Pulmonary artery endothelial cell (primary cell): ENCODE measurements at regions not wholly inside any gene's neighbourhood (a gene's known extent, or its start where the extent isn't known, plus 50 kb on each side); places are given as distances from the start of the nearest gene placed in this dataset.

Source experiments
- DNase-seq: peaks from one replicate; pipeline ENCODE4 v3.0.0-alpha.2; 2011; ENCODE audit warnings: low read depth, low spot score

GRCh38 chr2:3959372-3959771 lies 256.0 kb downstream of the DCDC2C start:
- no peak for DNase-seq

GRCh38 chr2:3960106-3960505 lies 256.7 kb downstream of the DCDC2C start:
- no peak for DNase-seq

GRCh38 chr2:3962719-3963118 lies 259.3 kb downstream of the DCDC2C start:
- DNase-seq, result no peak

DNA sequence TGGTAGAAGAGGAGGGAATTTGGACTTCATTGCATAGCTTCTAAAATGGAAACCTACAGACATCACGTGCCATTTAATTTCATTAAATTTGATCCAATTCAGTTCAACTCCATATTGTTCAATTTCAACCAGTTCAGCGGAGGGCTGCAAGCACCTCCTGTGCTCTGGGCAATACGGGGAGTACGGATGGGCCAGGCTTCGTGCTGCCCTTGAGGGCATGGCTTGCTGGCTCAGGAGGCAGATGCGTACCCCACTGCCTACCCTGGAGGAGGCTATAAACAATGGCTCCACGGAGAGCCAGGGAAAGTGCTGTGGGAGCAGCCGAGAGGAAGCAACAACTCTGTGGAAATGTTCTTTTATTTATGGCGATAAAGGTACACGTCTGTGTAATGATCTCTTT lies 261.8 kb downstream of the DCDC2C start:
- no peak for DNase-seq

- DNase-seq, result no peak
Observed at GRCh38 chr2:3965953-3966352, 262.6 kb downstream of the DCDC2C start.

DNA sequence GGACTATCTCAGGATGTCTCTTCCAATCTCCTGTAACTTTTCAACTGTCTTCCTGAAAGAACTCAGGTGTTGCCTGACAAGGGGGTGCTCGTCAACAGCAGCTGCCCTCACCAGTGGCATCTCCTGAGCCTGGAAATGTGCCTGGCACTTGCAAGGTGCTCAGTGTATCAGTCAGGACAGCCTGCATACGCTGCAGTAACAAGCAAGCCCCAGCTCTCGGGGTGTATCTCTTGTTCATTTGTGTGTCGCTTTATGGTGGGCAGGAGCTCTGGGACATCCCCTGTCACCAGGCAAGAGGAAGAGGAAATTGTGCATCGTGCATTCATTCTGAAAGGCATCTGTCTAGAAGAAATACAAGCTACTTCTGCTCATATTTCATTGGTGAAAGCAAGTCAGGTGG lies 263.1 kb downstream of the DCDC2C start:
- no peak for DNase-seq

DNA sequence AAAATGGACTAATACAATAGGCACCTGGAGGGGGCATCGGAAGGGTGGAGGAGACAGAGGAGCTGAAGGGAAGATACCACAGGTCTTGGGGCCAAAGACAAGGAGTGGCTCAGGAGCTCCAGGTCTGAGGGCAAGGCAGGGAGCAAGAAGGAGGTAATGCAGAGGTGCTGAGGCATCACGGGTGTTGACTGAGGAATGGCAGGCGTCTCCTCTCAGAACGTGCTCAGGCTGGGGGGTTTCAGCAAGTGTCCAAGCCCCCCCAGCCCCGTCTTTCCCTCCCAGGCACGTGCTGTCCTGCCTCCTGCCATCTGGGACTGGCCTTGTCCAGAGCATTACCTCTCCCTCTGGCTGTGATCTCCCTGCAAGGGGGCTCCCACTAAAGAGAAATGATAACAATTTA lies 265.4 kb downstream of the DCDC2C start:
- DNase-seq, result no peak

DNA sequence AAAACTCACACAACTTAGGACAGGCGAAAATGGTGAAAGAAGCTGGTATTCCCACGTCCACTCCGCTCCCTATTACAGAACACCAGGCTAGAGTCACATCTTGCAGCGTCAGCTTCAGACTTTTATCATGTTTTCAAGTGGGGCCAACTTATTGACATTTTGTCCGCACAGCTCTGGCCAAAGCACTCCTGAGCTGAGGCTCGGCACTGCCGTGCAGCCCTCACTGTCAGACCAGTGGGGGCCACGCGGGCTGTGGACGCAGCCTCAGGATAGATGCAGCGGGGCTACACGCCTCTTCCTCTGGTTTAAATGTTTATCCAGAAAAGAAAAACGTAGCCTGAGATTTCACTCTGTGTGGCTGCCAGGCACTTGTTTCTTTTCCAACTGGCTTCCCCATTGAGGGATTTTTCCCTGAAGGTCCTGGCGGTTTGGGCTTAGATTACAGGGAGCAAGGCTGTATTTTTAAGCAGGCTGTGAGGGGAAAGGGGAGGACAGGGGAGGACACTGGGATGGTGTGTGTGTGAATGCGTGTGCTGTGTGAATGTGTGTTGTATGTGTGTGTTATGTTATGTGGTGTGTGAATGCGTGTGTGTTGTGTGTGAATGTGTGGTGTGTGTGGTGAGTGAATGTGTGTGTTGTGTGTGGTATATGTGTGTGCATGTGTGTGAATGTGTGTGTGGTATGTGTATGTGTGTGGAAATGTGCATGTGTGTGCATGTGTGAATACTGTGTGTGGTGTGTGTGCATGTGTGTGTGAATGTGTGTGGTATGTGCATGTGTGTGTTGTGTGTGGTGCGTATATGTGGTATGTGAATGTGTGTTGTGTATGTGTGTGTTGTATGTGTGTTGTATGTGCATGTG lies 267.6 kb downstream of the DCDC2C start:
- no peak for DNase-seq

- no peak for DNase-seq
Observed at GRCh38 chr2:3971652-3972192, 268.3 kb downstream of the DCDC2C start.

GRCh38 chr2:3972377-3972776 lies 269.0 kb downstream of the DCDC2C start:
- DNase-seq, result no peak

DNA sequence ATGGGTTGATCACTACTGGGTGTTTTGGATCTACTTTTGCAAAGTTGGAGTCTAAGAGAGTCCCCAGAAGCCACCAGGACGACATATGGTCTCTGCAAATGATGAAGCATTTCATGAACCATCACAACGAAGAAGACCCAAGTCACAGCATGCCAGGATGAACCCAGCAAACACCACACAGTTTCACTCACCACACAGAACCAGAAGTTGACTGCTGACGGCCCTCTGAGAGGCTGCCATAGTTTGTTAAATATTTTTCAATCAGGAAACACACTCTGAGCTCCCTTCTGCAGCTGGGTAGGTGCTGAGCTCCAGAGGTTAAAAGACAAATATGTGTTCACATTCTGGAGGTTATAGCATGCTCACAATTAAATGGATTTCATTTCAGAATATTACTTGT lies 271.4 kb downstream of the DCDC2C start:
- DNase-seq, result no peak

DNA sequence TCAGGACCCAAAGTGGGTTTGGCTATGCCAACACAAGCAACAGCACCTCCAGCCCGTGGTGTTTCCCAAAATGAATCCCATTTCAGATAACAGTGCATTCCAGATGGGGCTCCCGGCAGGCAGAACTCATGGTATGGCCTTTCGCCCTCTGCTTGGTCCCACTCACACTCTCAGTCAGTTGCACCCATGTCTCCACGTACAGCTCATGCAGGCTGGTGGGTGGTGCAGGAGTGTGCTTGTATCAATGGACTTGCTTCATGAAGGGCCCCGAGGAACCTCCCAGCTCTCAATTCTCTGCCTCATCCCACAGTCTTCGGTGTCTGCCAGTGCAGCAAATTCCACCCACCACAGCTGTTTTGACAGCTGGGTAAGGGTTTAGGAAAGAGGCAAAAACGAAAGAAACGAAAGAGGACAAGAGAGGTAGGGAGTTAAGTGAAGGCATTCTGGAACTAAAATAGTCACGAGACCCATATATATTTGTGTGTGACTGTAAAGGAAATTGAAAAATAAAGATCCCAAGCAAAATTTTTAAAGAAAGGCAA lies 278.1 kb downstream of the DCDC2C start:
- no peak for DNase-seq

GRCh38 chr2:3982160-3982559 lies 278.8 kb downstream of the DCDC2C start:
- no peak for DNase-seq

DNA sequence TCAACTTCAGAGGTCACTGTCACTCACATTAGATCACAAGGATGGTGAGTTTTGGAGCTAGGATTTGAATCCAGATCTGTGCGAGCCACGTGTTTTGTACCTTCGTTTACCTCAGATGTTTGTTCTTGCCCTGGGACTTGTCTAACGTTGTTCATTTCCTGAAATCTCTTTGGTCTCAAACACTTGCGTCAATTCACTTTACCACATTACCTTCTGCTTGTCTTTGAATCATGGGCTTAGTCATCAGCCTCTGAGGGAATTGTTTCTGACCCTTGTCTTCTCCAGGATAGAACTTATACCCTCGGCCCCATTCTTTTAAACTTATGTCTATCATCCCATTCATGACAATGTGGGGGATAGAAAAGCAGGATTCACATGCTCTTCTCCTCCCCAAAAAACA lies 282.7 kb downstream of the DCDC2C start:
- DNase-seq, result no peak

DNA sequence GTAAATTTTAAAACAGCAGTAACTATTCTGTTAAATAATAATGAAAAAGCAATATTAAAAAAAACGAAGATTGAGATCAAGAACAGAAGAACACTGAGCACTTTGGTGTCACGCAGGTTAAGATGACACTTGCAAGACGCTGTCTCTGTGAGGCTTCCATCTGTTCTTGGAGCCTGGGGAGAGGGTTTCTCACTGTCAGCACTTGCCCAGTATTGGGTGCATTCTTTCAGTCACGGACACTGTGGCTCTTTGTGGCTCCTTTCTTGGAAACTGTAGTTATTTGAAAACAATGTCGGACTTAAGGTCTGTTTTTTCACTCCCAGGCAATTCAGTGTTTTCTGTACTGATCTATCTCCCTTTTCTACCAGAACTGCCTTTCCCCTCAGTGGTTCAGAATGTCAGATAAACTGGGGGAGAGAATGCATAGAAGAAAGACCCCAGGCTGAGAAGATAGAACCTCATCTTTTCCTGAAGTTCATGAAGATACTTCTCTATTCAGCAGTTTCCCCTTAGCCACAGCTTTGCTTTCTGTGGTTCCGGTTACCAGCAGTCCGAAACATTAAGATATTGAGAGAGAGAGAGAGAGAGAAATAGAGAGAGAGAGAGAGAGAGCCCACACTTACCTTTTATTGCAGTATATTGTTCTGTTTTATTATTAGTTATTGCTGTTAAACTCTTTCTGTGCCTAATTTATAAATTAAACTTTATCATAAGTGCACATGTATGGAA lies 283.3 kb downstream of the DCDC2C start:
- no peak for DNase-seq

DNA sequence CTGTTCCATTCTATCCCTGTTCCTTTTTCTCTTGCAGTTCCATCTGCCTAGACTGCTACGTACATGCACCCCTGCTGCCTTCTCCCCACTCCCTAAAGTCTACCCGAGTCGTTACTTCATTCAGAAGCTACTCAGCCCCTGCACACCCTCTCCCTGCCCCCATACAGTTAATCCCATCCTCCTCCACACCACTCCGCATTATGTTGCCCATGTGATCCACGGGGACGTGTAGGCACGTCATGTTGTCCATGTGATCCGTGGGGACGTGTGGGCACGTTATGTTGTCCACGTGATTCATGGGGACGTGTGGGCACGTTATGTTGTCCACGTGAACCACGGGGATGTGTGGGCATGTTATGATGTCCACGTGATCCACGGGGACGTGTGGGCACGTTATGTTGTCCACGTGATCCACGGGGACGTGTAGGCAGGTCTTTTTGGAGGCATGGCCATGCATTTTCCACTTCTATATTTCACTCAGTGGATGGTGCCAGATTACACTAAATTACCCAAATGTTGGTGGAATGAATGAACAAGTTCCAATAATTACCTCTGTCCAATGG lies 299.5 kb downstream of the DCDC2C start:
- DNase-seq, result no peak

DNA sequence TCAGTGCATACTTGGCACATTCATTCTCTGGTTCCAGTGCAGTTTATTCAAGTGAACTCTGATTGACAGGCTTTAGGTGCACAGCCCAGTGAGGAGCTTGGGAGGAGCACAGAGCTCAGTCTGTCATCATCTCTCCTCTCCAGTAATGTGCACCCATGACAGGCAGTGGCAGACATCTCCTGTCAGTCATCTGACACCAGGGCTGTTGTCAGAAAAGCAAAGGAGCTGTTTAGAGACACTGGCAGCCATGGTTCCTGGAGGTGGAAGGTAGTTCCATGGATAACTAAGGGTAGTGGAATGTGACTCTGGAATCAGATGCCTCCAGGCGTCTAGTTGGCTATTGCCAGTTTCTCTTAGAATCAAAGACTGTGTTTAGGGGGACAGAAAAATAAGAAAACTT lies 308.8 kb downstream of the DCDC2C start:
- DNase-seq, result no peak

- DNase-seq, result no peak
Observed at GRCh38 chr2:4018535-4018934, 315.2 kb downstream of the DCDC2C start.

DNA sequence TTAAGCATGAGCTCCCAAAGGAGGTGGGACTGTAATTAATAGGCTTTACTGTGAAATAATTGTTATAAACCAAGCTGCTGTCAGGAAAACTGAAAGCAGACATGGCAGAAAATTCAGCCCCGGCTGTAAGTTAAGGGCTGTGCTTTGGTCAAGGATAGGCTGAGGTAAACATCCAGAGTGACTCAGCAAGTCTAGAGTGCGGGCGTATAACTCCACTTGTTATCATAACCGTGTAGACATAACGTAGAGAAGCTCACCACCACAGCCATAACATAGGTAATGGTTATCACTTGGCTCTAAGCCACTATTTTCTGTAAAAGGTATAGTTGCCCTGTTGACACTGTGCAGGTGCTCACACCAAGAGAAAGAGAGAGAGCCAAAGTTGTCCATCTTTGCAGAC lies 316.8 kb downstream of the DCDC2C start:
- no peak for DNase-seq

DNA sequence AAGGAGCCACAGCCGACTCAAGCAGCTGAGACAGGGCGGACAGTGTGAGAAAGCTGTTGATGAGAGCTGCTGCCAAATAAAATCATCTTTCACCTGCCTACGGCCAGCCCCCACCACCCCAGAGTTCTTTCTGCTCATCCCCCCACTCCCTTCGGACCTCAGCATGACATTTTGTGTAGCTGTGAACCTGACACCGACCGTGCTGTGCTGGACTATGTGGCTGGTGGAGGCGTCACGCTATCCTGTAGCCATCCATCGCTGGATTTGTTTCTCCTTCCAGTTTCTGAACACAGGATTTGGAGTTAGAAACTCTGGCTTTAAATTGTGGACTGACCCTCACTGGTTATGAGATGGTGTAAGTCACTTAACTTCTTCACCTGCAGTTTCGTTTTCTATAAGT lies 317.3 kb downstream of the DCDC2C start:
- DNase-seq, result no peak

DNA sequence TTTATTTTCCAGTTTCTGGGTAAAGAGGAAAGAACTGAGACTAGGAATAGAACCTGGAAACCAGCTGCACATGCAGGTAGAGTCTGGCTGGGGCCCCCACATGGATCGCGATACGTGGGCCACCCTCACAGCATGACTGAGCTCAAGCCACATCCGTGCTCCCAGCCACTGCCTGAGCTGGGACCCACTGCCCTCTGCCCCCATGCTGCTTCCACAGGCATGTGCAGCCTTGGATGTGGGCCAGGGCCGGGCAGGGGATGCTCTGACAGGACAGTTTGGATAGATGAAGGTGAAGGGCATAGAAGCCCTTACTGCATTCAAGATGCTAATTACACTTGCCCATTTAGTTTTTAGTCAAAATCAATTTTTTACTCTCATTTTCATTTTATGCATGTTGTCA lies 321.2 kb downstream of the DCDC2C start:
- DNase-seq, result no peak

- DNase-seq, result no peak
Observed at GRCh38 chr2:4029081-4029480, 325.7 kb downstream of the DCDC2C start.
